ENCODE measurements at regions not wholly inside any gene's neighbourhood (a gene's known extent, or its start where the extent isn't known, plus 50 kb on each side); places are given as distances from the start of the nearest gene placed in this dataset.

DNA sequence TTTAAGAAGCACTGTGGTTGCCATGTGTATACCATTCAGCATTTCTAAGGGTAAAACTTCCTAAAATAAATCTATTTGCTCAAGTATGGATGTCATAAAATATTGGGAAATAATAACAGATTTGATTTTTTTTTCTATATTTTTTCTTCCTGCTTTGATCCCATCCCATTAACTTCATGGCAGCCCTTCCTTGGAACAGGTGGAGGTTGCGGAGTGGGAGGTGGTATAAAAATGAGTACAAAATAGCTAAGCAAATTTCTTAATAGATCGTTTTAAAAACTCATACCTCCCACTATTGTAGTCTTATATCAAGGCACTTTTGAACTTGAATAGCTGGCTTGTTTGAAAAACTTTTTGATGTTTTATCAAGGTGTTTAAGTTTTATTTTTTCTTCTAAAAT lies 152.1 kb upstream of the KYNU start:
- Mint-ChIP-seq H3K4me3 (no peak overlapping the region), H3K27me3 (ENCODE audit: low read depth, poor library complexity) (peaks cover 7% of the 10 kb centered on the region), H3K4me1 (no peaks in the 10 kb centered on the region), H3K9me3 (peaks cover 27% of the 10 kb centered on the region), H3K36me3 (ENCODE audit: low read depth) (no peaks in the 10 kb centered on the region), H3K27ac (no peak overlapping the region)
- TF ChIP-seq, protein P1, sequence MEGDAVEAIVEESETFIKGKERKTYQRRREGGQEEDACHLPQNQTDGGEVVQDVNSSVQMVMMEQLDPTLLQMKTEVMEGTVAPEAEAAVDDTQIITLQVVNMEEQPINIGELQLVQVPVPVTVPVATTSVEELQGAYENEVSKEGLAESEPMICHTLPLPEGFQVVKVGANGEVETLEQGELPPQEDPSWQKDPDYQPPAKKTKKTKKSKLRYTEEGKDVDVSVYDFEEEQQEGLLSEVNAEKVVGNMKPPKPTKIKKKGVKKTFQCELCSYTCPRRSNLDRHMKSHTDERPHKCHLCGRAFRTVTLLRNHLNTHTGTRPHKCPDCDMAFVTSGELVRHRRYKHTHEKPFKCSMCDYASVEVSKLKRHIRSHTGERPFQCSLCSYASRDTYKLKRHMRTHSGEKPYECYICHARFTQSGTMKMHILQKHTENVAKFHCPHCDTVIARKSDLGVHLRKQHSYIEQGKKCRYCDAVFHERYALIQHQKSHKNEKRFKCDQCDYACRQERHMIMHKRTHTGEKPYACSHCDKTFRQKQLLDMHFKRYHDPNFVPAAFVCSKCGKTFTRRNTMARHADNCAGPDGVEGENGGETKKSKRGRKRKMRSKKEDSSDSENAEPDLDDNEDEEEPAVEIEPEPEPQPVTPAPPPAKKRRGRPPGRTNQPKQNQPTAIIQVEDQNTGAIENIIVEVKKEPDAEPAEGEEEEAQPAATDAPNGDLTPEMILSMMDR (IDR thresholded peaks at IDR 0.05), result no peak
- DNase-seq, result no peak

- DNase-seq, result no peak
- Mint-ChIP-seq H3K27ac (no peak overlapping the region), H3K36me3 (ENCODE audit: low read depth) (no peaks in the 10 kb centered on the region), H3K4me3 (no peak overlapping the region), H3K27me3 (ENCODE audit: low read depth, poor library complexity) (peaks cover 7% of the 10 kb centered on the region), H3K9me3 (peaks cover 25% of the 10 kb centered on the region), H3K4me1 (no peaks in the 10 kb centered on the region)
- TF ChIP-seq, protein P1 (IDR thresholded peaks at IDR 0.05), result no peak
Observed at GRCh38 chr2:142724713-142725349, 152.6 kb upstream of the KYNU start.

DNA sequence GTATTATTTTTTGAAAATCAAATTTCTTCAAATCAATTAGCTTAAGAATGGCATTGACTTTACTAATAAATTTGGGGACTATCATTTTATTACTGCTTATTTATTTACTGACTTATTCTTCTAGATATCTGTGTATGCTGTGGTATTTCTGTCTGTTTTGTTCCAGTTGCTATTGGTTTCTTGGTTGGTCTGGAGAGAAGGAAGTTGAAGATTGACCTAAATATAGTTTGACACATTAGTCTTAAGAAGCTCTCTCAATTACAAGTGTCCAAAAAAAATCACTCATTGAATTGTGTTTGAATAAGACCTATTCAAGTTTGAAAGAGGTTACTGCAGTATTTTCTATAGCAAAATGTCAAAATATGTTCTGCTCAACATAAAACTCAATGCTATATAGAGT lies 153.3 kb upstream of the KYNU start:
- H3K4me1 Mint-ChIP-seq, result no peaks in the 10 kb centered on the region
- TF ChIP-seq, protein P1 (IDR thresholded peaks at IDR 0.05), result no peak
- H3K4me3 Mint-ChIP-seq, result no peak overlapping the region
- H3K27me3 Mint-ChIP-seq (ENCODE audit: low read depth, poor library complexity), result peaks cover 7% of the 10 kb centered on the region
- peaks cover 20% of the 10 kb centered on the region for H3K9me3 Mint-ChIP-seq
- H3K36me3 Mint-ChIP-seq (ENCODE audit: low read depth), result no peaks in the 10 kb centered on the region
- DNase-seq, result no peak
- H3K27ac Mint-ChIP-seq, result no peak overlapping the region

DNA sequence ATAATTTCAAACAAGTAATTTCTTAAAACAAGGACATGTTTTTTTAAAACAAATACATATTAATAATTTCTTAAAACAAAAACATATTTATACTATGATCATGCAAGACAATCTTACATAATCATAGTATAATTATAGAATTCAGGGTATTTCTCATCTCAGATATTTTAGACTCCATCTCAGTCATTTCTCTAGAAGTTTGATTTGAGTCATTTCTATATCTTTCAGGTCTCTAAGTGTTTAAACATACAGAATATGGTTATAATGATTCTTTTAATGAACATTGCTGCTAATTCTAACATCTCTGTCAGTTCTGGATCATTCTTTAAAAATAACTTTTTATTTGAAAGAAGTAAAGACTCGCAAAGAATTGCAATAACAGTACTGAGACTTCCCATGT lies 154.2 kb upstream of the KYNU start:
- DNase-seq, result no peak
- no peak overlapping the region for H3K27ac Mint-ChIP-seq
- H3K36me3 Mint-ChIP-seq (ENCODE audit: low read depth), result no peaks in the 10 kb centered on the region
- H3K4me1 Mint-ChIP-seq, result no peaks in the 10 kb centered on the region
- peaks cover 7% of the 10 kb centered on the region for H3K27me3 Mint-ChIP-seq (ENCODE audit: low read depth, poor library complexity)
- peaks cover 10% of the 10 kb centered on the region for H3K9me3 Mint-ChIP-seq
- TF ChIP-seq, protein P1 (IDR thresholded peaks at IDR 0.05), result no peak
- H3K4me3 Mint-ChIP-seq, result no peak overlapping the region

DNA sequence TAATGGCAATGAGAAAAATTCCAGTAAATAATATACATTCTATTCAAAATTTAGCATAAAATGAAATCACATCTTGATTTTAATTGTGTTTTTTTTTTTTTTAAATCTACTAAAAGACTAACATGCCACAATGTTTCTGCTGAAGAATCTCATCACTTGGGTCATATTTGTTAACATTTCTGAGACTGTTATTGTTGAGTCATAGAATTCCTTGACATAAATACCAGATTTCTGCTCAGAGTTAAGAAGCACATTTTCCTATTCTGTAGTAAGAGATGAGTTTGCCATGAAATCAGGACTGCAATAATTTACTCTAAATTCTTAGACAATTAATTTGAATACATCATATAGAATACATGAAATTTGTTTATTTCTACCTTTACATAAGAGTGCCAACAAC lies 154.9 kb upstream of the KYNU start:
- TF ChIP-seq, protein P1 (IDR thresholded peaks at IDR 0.05), result no peak
- peaks cover 7% of the 10 kb centered on the region for H3K27me3 Mint-ChIP-seq (ENCODE audit: low read depth, poor library complexity)
- no peaks in the 10 kb centered on the region for H3K36me3 Mint-ChIP-seq (ENCODE audit: low read depth)
- peaks cover 1% of the 10 kb centered on the region for H3K4me1 Mint-ChIP-seq
- no peak overlapping the region for H3K4me3 Mint-ChIP-seq
- peaks cover 4% of the 10 kb centered on the region for H3K9me3 Mint-ChIP-seq
- no peak for DNase-seq
- H3K27ac Mint-ChIP-seq, result no peak overlapping the region

GRCh38 chr2:142722086-142722485 lies 155.4 kb upstream of the KYNU start:
- Mint-ChIP-seq H3K36me3 (ENCODE audit: low read depth) (no peaks in the 10 kb centered on the region), H3K27ac (no peak overlapping the region), H3K9me3 (no peaks in the 10 kb centered on the region), H3K4me1 (peaks cover 6% of the 10 kb centered on the region), H3K27me3 (ENCODE audit: low read depth, poor library complexity) (peaks cover 7% of the 10 kb centered on the region), H3K4me3 (no peak overlapping the region)
- no peak for DNase-seq
- TF ChIP-seq, protein P1 (IDR thresholded peaks at IDR 0.05), result no peak
